Keratinocyte (primary cell): ENCODE measurements at regions not wholly inside any gene's neighbourhood (a gene's known extent, or its start where the extent isn't known, plus 50 kb on each side); places are given as distances from the start of the nearest gene placed in this dataset.

ENCODE experiments used
- DNase-seq: peaks from one replicate; pipeline ENCODE4 v3.0.0-alpha.2; 2011; ENCODE audit warnings: low read depth, missing footprints, low spot score
- FAIRE-seq: peaks from 2 replicates; lab custom pipeline; 2011; peaks lifted over from hg19 to GRCh38; lab: Jason Lieb, UNC
- H2AFZ ChIP-seq: 2 replicates; pipeline ENCODE4 v1.6.0; 2012; ENCODE audit warnings: low read length, control low read depth, inconsistent platforms; ENCODE audit not compliant: control insufficient read depth
- H3K27ac ChIP-seq: 2 replicates; pipeline ENCODE4 v1.5.1; 2011; ENCODE audit warnings: low read length; ENCODE audit not compliant: control insufficient read depth, insufficient read depth
- H3K27me3 ChIP-seq: 3 replicates; pipeline ENCODE4 v1.6.0; 2011; ENCODE audit warnings: low read length; ENCODE audit not compliant: control insufficient read depth, insufficient read depth; ENCODE audit errors: extremely low read depth
- H3K36me3 ChIP-seq, 2 experiments: 2 replicates in 1 of 2; 3 replicates in 1 of 2; pipeline ENCODE4 v1.5.1; 2011; ENCODE audit warnings: low read length in 2 of 2, mild to moderate bottlenecking in 1 of 2; ENCODE audit not compliant: control insufficient read depth in 2 of 2, insufficient read depth in 2 of 2; ENCODE audit errors: extremely low read depth in 1 of 2
- H3K4me1 ChIP-seq: 3 replicates; pipeline ENCODE4 v1.5.1; 2011; ENCODE audit warnings: low read length; ENCODE audit not compliant: control insufficient read depth, insufficient read depth; ENCODE audit errors: extremely low read depth
- H3K4me2 ChIP-seq: 3 replicates; pipeline ENCODE4 v1.6.0; 2011; ENCODE audit warnings: low read depth, low read length; ENCODE audit not compliant: control insufficient read depth, insufficient read depth; ENCODE audit errors: extremely low read depth
- H3K4me3 ChIP-seq, 3 experiments: fragments of 200-600 bp in 1 of 3; sonication (generic) in 1 of 3; 2 replicates in 2 of 3; 3 replicates in 1 of 3; pipeline ENCODE4 v1.5.1; 2011 to 2016; ENCODE audit warnings: low read length in 3 of 3, mild to moderate bottlenecking in 3 of 3, control low read depth in 2 of 3, inconsistent platforms in 1 of 3, low read depth in 1 of 3, mixed read lengths in 1 of 3, mixed run types in 1 of 3, moderate library complexity in 1 of 3; ENCODE audit not compliant: control insufficient read depth in 2 of 3, insufficient read depth in 2 of 3; ENCODE audit errors: extremely low read depth in 1 of 3
- H3K79me2 ChIP-seq: 2 replicates; pipeline ENCODE4 v1.6.0; 2012; ENCODE audit warnings: low read length; ENCODE audit not compliant: control insufficient read depth, insufficient read depth
- H3K9ac ChIP-seq: 3 replicates; pipeline ENCODE4 v1.6.0; 2011; ENCODE audit warnings: low read length; ENCODE audit not compliant: control insufficient read depth, insufficient read depth; ENCODE audit errors: extremely low read depth
- H3K9me1 ChIP-seq: 3 replicates; pipeline ENCODE4 v1.6.0; 2011; ENCODE audit warnings: low read length; ENCODE audit not compliant: control insufficient read depth, insufficient read depth; ENCODE audit errors: extremely low read depth
- H3K9me3 ChIP-seq: 2 replicates; pipeline ENCODE4 v1.5.1; 2012; ENCODE audit warnings: low read depth, low read length; ENCODE audit not compliant: control insufficient read depth
- H4K20me1 ChIP-seq: 3 replicates; pipeline ENCODE4 v1.6.0; 2011; ENCODE audit warnings: low read length; ENCODE audit not compliant: control insufficient read depth, insufficient read depth; ENCODE audit errors: extremely low read depth
- CTCF ChIP-seq, 3 experiments: IDR thresholded peaks in 1 of 3; conservative IDR thresholded peaks in 1 of 3; optimal IDR thresholded peaks in 1 of 3; 2 replicates in 2 of 3; 3 replicates in 1 of 3; pipeline versions ENCODE3 to v1.5.1; 2011; ENCODE audit warnings: low read length in 3 of 3, mild to moderate bottlenecking in 3 of 3, moderate library complexity in 2 of 3, control low read depth in 1 of 3, inconsistent platforms in 1 of 3; ENCODE audit not compliant: insufficient read depth in 2 of 3; ENCODE audit errors: extremely low read depth in 1 of 3
- EZH2 ChIP-seq: IDR thresholded peaks from one replicate; pipeline ENCODE4 v1.6.1; 2012; ENCODE audit warnings: inconsistent platforms, mild to moderate bottlenecking, low read length, moderate library complexity
- dilution Hi-C: fragments of 300-500 bp; cut with MboI; formaldehyde crosslinking; loops from one replicate; pipeline ENCODE4 v1.7.0; 2020; ENCODE audit warnings: low sequenced_read_pairs; ENCODE audit not compliant: extremely low pct_ligation_motif_present

GRCh38 chr2:7609556-7609955 lies 692.3 kb downstream of the RNF144A start:
- no peak for FAIRE-seq
- dilution Hi-C loops, result no loop called here

GRCh38 chr2:7609974-7610373 lies 692.8 kb downstream of the RNF144A start:
- Histone ChIP-seq H4K20me1 (no peaks in the 10 kb centered on the region), H3K27ac (no peak overlapping the region), H3K4me2 (no peak overlapping the region), H3K9ac (no peak overlapping the region), H3K4me3 (no peak overlapping the region), H3K79me2 (no peaks in the 10 kb centered on the region), H3K27me3 (peaks cover 4% of the 10 kb centered on the region), H3K9me1 (no peaks in the 10 kb centered on the region), H2AFZ (no peak overlapping the region), H3K4me1 (peaks cover 2% of the 10 kb centered on the region), H3K9me3 (no peaks in the 10 kb centered on the region), H3K36me3 (no peaks in the 10 kb centered on the region)
- no peak for TF ChIP-seq EZH2
- TF ChIP-seq CTCF (optimal IDR thresholded peaks at IDR 0.05 in 1 of 3, IDR thresholded peaks at IDR 0.05 in 1 of 3, conservative IDR thresholded peaks at IDR 0.05 in 1 of 3; ENCODE audit: extremely low read depth in 1 of 3, insufficient read depth in 2 of 3, low read length in 3 of 3), result no peak
- no peak for DNase-seq
- dilution Hi-C loops, result no loop called here
- FAIRE-seq, result no peak

More at GRCh38 chr2:7609556-7609955, 692.3 kb downstream of the RNF144A start:
- Histone ChIP-seq H4K20me1 (no peaks in the 10 kb centered on the region), H3K36me3 (no peaks in the 10 kb centered on the region), H3K79me2 (no peaks in the 10 kb centered on the region), H3K4me2 (no peak overlapping the region), H2AFZ (no peak overlapping the region), H3K9ac (no peak overlapping the region), H3K4me1 (peaks cover 2% of the 10 kb centered on the region), H3K27ac (no peak overlapping the region), H3K9me1 (no peaks in the 10 kb centered on the region), H3K4me3 (no peak overlapping the region), H3K9me3 (no peaks in the 10 kb centered on the region), H3K27me3 (peaks cover 4% of the 10 kb centered on the region)
- no peak for TF ChIP-seq EZH2
- no peak for TF ChIP-seq CTCF (optimal IDR thresholded peaks at IDR 0.05 in 1 of 3, IDR thresholded peaks at IDR 0.05 in 1 of 3, conservative IDR thresholded peaks at IDR 0.05 in 1 of 3; ENCODE audit: extremely low read depth in 1 of 3, insufficient read depth in 2 of 3, low read length in 3 of 3)
- no peak for DNase-seq
